Neural cell (in vitro differentiated cells): ENCODE measurements at regions not wholly inside any gene's neighbourhood (a gene's known extent, or its start where the extent isn't known, plus 50 kb on each side); places are given as distances from the start of the nearest gene placed in this dataset.

ENCODE experiments used
- EP300 ChIP-seq: fragments of 450-650 bp; conservative IDR thresholded peaks from 2 replicates; pipeline ENCODE4 v1.6.1; 2014; ENCODE audit warnings: antibody characterized with exemption, mild to moderate bottlenecking, moderate library complexity; ENCODE audit not compliant: poor library complexity, severe bottlenecking
- EZH2 ChIP-seq: fragments of 200-600, 300-800 bp; shearing (Covaris generic), sonication (generic); IDR thresholded peaks from 2 replicates; pipeline ENCODE4 v1.6.1; 2014; ENCODE audit warnings: antibody characterized with exemption, low read length, borderline replicate concordance, mild to moderate bottlenecking; ENCODE audit not compliant: insufficient read depth, poor library complexity, severe bottlenecking
- MXI1 ChIP-seq: fragments of 450-650 bp; conservative IDR thresholded peaks from 2 replicates; pipeline ENCODE4 v1.6.1; 2014; ENCODE audit warnings: antibody characterized with exemption, mild to moderate bottlenecking; ENCODE audit not compliant: poor library complexity, severe bottlenecking
- POLR2AphosphoS5 ChIP-seq: IDR thresholded peaks from 2 replicates; pipeline ENCODE4 v1.6.1; 2012
- RAD21 ChIP-seq: fragments of 450-650 bp; conservative IDR thresholded peaks from 2 replicates; pipeline ENCODE4 v1.6.1; 2014; ENCODE audit warnings: antibody characterized with exemption, mild to moderate bottlenecking, moderate library complexity
- REST ChIP-seq: IDR thresholded peaks from 2 replicates; pipeline ENCODE4 v1.6.1; 2012; ENCODE audit warnings: borderline replicate concordance
- SMC3 ChIP-seq: fragments of 450-650 bp; conservative IDR thresholded peaks from 2 replicates; pipeline ENCODE4 v1.6.1; 2014; ENCODE audit warnings: antibody characterized with exemption, mild to moderate bottlenecking, moderate library complexity; ENCODE audit not compliant: poor library complexity
- TAF1 ChIP-seq: IDR thresholded peaks from 2 replicates; pipeline ENCODE4 v1.6.1; 2012; ENCODE audit warnings: low read depth
- TF ChIP-seq, protein P1 (sequence below): fragments of 450-650 bp; IDR thresholded peaks from 2 replicates; pipeline ENCODE4 v1.5.1; 2014; ENCODE audit warnings: antibody characterized with exemption, mild to moderate bottlenecking, moderate library complexity; ENCODE audit not compliant: poor library complexity, severe bottlenecking

- no peak for TF ChIP-seq EZH2
- TF ChIP-seq, protein P1, sequence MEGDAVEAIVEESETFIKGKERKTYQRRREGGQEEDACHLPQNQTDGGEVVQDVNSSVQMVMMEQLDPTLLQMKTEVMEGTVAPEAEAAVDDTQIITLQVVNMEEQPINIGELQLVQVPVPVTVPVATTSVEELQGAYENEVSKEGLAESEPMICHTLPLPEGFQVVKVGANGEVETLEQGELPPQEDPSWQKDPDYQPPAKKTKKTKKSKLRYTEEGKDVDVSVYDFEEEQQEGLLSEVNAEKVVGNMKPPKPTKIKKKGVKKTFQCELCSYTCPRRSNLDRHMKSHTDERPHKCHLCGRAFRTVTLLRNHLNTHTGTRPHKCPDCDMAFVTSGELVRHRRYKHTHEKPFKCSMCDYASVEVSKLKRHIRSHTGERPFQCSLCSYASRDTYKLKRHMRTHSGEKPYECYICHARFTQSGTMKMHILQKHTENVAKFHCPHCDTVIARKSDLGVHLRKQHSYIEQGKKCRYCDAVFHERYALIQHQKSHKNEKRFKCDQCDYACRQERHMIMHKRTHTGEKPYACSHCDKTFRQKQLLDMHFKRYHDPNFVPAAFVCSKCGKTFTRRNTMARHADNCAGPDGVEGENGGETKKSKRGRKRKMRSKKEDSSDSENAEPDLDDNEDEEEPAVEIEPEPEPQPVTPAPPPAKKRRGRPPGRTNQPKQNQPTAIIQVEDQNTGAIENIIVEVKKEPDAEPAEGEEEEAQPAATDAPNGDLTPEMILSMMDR: no peak
- no peak for TF ChIP-seq EP300
- no peak for TF ChIP-seq POLR2AphosphoS5
- no peak for TF ChIP-seq RAD21
- TF ChIP-seq REST: no peak
- no peak for TF ChIP-seq SMC3
- TF ChIP-seq TAF1: no peak
- TF ChIP-seq MXI1: no peak
These were observed 101.3 kb upstream of the KCNE2 start for GRCh38 chr21:34262469-34262845.
